ENCODE measurements at regions not wholly inside any gene's neighbourhood (a gene's known extent, or its start where the extent isn't known, plus 50 kb on each side); places are given as distances from the start of the nearest gene placed in this dataset.
"Not testable (repeated sequence)": the region's sequence is repeated elsewhere in the genome, so short reads cannot be mapped to it uniquely, and the experiment has no call there.

DNA sequence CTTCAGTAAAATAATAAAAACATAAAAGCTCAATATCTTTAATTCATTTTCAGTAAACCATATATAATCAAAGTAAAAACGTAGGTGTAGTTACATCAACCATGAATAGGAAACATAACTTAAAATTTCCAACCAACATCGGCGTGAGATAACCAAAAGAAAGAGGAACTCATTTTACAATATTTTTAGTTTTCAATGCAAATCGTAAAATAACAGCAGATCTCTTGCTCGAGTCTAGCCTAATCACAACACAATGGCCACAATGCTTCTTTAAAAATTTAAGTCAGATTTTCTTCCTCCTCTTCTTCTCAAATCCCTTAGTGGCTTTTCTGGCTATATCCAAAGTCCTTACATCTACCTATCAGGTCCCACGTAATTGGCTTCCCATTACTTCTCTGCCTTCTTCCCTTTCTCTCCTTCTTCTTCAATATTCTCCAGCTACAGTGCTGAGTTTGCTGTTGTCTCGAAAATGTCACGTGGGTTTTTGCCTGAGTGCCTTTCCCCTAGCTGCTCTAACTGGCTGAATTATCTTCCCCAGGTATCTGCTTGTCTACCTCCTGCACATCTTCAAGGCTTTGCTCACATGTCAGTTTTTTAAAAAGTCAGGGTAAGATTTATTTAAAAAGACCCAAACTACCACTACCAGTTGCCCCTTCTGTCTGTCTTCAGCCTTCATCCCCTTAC lies 90.9 kb upstream of the BANK1 start:
- Histone ChIP-seq H3K4me1 (ENCODE audit: low read depth) (peaks cover 13% of the 10 kb centered on the region), H3K36me3 (no peaks in the 10 kb centered on the region), H3K9me3 (ENCODE audit: low read depth) (no peaks in the 10 kb centered on the region), H3K27me3 (no peaks in the 10 kb centered on the region), H3K27ac (no peak overlapping the region), H3K4me3 (no peak overlapping the region)
- TF ChIP-seq, protein P1, sequence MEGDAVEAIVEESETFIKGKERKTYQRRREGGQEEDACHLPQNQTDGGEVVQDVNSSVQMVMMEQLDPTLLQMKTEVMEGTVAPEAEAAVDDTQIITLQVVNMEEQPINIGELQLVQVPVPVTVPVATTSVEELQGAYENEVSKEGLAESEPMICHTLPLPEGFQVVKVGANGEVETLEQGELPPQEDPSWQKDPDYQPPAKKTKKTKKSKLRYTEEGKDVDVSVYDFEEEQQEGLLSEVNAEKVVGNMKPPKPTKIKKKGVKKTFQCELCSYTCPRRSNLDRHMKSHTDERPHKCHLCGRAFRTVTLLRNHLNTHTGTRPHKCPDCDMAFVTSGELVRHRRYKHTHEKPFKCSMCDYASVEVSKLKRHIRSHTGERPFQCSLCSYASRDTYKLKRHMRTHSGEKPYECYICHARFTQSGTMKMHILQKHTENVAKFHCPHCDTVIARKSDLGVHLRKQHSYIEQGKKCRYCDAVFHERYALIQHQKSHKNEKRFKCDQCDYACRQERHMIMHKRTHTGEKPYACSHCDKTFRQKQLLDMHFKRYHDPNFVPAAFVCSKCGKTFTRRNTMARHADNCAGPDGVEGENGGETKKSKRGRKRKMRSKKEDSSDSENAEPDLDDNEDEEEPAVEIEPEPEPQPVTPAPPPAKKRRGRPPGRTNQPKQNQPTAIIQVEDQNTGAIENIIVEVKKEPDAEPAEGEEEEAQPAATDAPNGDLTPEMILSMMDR (IDR thresholded peaks at IDR 0.05; ENCODE audit: low read depth, low read length) = no peak
- no peak for DNase-seq (ENCODE audit: low read depth in 1 of 2, low spot score in 1 of 2)

DNA sequence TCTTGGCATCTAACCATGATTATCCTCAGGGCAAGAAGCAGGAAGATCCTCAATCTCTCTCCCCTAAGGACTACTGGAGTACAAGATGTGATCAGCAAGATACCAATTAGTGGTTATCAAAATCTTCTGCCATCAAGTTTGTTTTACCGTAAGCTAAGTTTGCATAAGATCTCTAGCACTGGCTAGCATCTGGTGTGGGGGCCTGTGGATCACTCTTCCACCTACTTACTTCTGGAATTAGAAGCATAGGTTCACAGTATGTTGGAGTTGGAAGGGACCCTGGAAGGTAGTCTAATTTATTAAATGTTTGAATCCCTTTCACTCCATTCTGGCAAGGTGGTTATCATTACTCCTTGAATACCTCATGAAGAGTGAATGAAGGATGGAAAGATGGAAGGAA lies 93.3 kb upstream of the BANK1 start:
- H3K4me3 ChIP-seq = no peak overlapping the region
- H3K36me3 ChIP-seq = no peaks in the 10 kb centered on the region
- no peaks in the 10 kb centered on the region for H3K27me3 ChIP-seq
- H3K4me1 ChIP-seq (ENCODE audit: low read depth) = peaks cover 13% of the 10 kb centered on the region
- TF ChIP-seq, protein P1 (IDR thresholded peaks at IDR 0.05; ENCODE audit: low read depth, low read length) = no peak
- H3K9me3 ChIP-seq (ENCODE audit: low read depth) = no peaks in the 10 kb centered on the region
- H3K27ac ChIP-seq = no peak overlapping the region
- DNase-seq (ENCODE audit: low read depth in 1 of 2, low spot score in 1 of 2) = no peak

DNA sequence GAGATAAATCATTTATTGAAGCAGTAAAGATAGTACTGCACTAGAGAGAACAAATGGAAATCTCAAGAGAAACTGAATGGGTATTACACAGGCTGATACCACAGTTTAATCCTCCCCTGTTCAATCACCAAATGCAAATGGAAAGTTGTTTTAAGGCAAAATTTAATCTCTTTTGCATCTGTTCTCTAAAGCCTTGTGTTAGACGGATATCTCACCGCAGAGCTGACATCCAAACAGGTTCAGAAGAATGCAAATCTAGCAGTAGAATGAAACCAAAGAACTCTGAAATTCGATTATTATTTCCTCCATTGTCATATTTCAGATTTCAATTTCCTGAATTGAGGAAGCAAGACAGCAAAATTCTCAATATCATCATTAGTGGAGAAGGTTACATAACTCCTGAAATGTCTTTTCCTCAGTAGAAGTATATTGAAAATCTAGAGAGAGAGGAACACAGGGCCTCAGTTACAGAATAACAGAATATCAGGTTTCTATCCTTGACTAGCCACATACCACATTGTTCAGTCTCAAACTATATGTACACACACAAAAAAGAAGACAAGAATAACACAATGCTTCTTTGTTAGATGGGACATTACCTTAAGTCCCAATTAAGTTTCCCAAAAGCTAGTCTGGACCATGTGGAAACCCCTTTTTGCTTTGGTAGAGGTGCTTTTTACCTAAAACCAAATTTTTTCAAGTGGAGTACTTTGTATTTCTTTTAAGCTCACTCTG lies 94.1 kb upstream of the BANK1 start:
- Histone ChIP-seq H3K27ac (no peak overlapping the region), H3K4me1 (ENCODE audit: low read depth) (peaks cover 13% of the 10 kb centered on the region), H3K27me3 (no peaks in the 10 kb centered on the region), H3K9me3 (ENCODE audit: low read depth) (no peaks in the 10 kb centered on the region), H3K36me3 (no peaks in the 10 kb centered on the region), H3K4me3 (no peak overlapping the region)
- TF ChIP-seq, protein P1 (IDR thresholded peaks at IDR 0.05; ENCODE audit: low read depth, low read length) = no peak
- DNase-seq (ENCODE audit: low read depth in 1 of 2, low spot score in 1 of 2) = no peak

DNA sequence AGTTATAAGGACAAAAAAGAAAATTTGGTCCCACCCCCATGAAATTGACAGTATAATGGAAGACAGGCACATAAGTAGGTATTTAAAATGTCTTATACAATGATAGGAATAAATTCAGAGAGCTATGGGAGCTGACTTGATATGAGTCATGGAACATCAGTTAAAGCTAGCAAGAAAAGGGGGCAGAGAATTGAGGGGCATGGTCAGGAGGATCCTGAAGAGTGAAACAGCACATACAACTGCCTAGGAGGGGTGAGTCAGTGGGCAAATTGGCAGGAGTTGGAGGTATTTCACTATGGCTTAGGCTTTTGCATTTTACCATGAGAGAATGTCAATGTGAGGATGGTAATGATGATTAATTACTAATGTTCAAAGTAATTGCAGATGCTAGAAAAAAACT lies 95.4 kb upstream of the BANK1 start:
- H3K9me3 ChIP-seq (ENCODE audit: low read depth) = no peaks in the 10 kb centered on the region
- peaks cover 13% of the 10 kb centered on the region for H3K4me1 ChIP-seq (ENCODE audit: low read depth)
- no peak for DNase-seq (ENCODE audit: low read depth in 1 of 2, low spot score in 1 of 2)
- H3K27ac ChIP-seq = no peak overlapping the region
- TF ChIP-seq, protein P1 (IDR thresholded peaks at IDR 0.05; ENCODE audit: low read depth, low read length) = no peak
- H3K4me3 ChIP-seq = no peak overlapping the region
- H3K36me3 ChIP-seq = no peaks in the 10 kb centered on the region
- H3K27me3 ChIP-seq = no peaks in the 10 kb centered on the region

DNA sequence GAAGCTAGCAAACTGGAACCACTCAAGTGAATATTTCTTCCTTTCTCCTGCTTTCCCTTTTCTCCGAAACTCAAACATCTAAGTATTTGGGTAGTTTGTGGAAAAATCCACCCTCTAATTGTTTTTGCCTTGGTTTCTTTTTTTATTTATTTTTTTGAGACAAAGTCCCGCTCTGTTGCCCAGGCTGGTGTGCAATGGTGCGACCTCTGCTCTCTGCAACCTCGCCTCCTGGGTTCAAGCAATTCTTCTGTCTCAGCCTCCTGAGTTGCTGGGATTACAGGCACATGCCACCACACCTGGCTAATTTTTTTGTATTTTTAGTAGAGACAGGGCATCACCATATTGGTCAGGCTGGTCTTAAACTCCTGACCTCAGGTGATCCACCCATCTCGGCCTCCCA lies 96.1 kb upstream of the BANK1 start:
- H3K27ac ChIP-seq; DNase-seq (ENCODE audit: low read depth in 1 of 2, low spot score in 1 of 2); H3K27me3 ChIP-seq; H3K4me3 ChIP-seq; H3K36me3 ChIP-seq; H3K9me3 ChIP-seq (ENCODE audit: low read depth): not testable (repeated sequence)
- peaks cover 12% of the 10 kb centered on the region for H3K4me1 ChIP-seq (ENCODE audit: low read depth)

DNA sequence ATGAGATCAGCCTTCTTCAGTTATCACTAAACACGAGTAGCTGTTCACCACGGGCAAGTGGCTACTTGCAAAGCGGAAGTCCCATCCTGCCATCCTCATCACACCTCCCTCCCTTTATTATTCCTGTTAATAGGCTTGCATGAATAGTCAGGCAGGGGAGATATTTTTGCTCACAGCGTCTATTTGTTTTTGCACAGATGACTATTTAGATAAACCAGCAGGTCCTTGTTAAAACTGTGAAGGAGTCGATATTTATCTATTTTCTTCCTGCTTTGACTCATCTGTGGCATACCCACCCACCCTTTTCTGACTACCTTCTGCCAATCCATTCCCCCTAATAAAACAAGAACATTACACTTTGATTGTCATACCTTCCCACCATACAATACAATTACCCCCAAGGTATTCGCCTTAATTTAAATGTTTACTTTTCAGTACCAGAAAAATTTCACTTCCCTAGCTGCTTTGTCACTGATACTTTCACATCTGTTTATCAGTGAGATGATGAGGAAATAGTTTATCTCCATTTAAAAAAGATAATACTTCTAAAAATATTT lies 96.6 kb upstream of the BANK1 start:
- no peak overlapping the region for H3K27ac ChIP-seq
- H3K4me3 ChIP-seq = no peak overlapping the region
- H3K27me3 ChIP-seq = no peaks in the 10 kb centered on the region
- no peaks in the 10 kb centered on the region for H3K9me3 ChIP-seq (ENCODE audit: low read depth)
- DNase-seq (ENCODE audit: low read depth in 1 of 2, low spot score in 1 of 2) = peak in 1 of 2 donors; percentile 10
- peaks cover 7% of the 10 kb centered on the region for H3K4me1 ChIP-seq (ENCODE audit: low read depth)
- TF ChIP-seq, protein P1 (IDR thresholded peaks at IDR 0.05; ENCODE audit: low read depth, low read length) = no peak
- no peaks in the 10 kb centered on the region for H3K36me3 ChIP-seq
